ENCODE measurements at regions not wholly inside any gene's neighbourhood (a gene's known extent, or its start where the extent isn't known, plus 50 kb on each side); places are given as distances from the start of the nearest gene placed in this dataset.

GRCh38 chr4:12447451-12447850 lies 1018.8 kb upstream of the HS3ST1 start:
- POLR2A ChIA-PET, result no interaction called here
- H3K27ac Mint-ChIP-seq, result no peak overlapping the region
- TF ChIP-seq CDX4 (CRISPR knock-in tag; IDR thresholded peaks at IDR 0.05; ENCODE audit: borderline replicate concordance), result no peak
- no peak for TF ChIP-seq E2F4 (CRISPR knock-in tag; IDR thresholded peaks at IDR 0.05; ENCODE audit: borderline replicate concordance, low read depth)
- no peak for TF ChIP-seq IRF1 (CRISPR knock-in tag; IDR thresholded peaks at IDR 0.05)
- TF ChIP-seq USF2 (CRISPR knock-in tag; IDR thresholded peaks at IDR 0.05), result no peak
- TF ChIP-seq GRHL2 (CRISPR knock-in tag; IDR thresholded peaks at IDR 0.05; ENCODE audit: insufficient replicate concordance, severe bottlenecking), result no peak
- TF ChIP-seq ZNF281 (CRISPR knock-in tag; IDR thresholded peaks at IDR 0.05), result no peak
- no peak for DNase-seq (ENCODE audit: low spot score)
- CTCF ChIA-PET, result no interaction called here
- no peak for ATAC-seq
- H3K4me1 Mint-ChIP-seq, result peaks cover 3% of the 10 kb centered on the region; the same call in 1 of the 2 replicates
- peaks cover 66% of the 10 kb centered on the region for H3K9me3 Mint-ChIP-seq
- peaks cover 35% of the 10 kb centered on the region for H3K36me3 Mint-ChIP-seq
- H3K4me3 Mint-ChIP-seq, result no peak overlapping the region
- peaks cover 3% of the 10 kb centered on the region; the same call in 1 of the 2 replicates for H3K27me3 Mint-ChIP-seq (ENCODE audit: low read depth)

GRCh38 chr4:12446657-12447185 lies 1018.0 kb upstream of the HS3ST1 start:
- POLR2A ChIA-PET, result no interaction called here
- H3K4me1 Mint-ChIP-seq, result peaks cover 3% of the 10 kb centered on the region; the same call in 1 of the 2 replicates
- H3K27me3 Mint-ChIP-seq (ENCODE audit: low read depth), result peaks cover 3% of the 10 kb centered on the region; the same call in 1 of the 2 replicates
- peaks cover 32% of the 10 kb centered on the region for H3K36me3 Mint-ChIP-seq
- no peak overlapping the region for H3K27ac Mint-ChIP-seq
- TF ChIP-seq MXD4 (CRISPR knock-in tag; IDR thresholded peaks at IDR 0.05; ENCODE audit: borderline replicate concordance), result no peak
- no peak for TF ChIP-seq HMGA2 (CRISPR knock-in tag; IDR thresholded peaks at IDR 0.05)
- no peak for TF ChIP-seq FOXP4 (CRISPR knock-in tag; IDR thresholded peaks at IDR 0.05)
- no peak for TF ChIP-seq AFF4 (CRISPR knock-in tag; IDR thresholded peaks at IDR 0.05; ENCODE audit: borderline replicate concordance)
- no peak for TF ChIP-seq PRRX2 (CRISPR knock-in tag; IDR thresholded peaks at IDR 0.05)
- no peak for TF ChIP-seq E2F1 (CRISPR knock-in tag; IDR thresholded peaks at IDR 0.05)
- no peak for TF ChIP-seq MLX (CRISPR knock-in tag; IDR thresholded peaks at IDR 0.05)
- H3K9me3 Mint-ChIP-seq, result peaks cover 63% of the 10 kb centered on the region
- DNase-seq (ENCODE audit: low spot score) (no peak), ATAC-seq (no peak)
- H3K4me3 Mint-ChIP-seq, result no peak overlapping the region
- CTCF ChIA-PET, result no interaction called here
